ENCODE measurements at regions not wholly inside any gene's neighbourhood (a gene's known extent, or its start where the extent isn't known, plus 50 kb on each side); places are given as distances from the start of the nearest gene placed in this dataset.

DNA sequence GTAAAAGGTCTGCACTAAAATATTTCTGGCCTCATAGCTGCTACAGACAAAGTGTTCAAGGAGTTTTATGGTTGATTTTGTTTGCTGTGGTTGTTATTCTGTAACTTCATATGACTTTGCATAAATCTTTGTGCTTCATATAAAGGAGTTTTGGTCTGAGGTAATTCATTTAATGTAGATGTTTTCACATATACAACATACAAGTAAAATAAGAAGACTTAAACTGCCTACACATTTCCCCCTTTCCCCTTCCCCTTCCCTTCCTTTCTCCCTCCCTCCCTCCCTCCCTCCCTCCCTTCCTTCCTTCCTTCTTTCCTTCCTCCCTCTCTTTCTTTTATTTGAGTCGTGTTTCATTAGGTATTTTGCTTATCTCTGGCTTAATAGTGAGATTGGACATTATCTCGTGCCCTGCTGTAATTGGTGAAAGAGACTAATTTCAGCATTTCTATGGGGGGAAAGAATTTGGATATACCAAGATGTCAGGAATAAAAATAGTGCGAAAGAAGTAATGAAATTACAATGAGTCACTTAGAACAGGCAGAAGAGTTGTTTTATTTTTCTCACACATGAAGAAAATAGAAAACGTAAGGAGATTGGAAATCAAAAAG is 144.9 kb upstream of the MAD2L1 start:
- Histone ChIP-seq H3K36me3 (ENCODE audit: insufficient read depth) (no peaks in the 10 kb centered on the region), H3K27ac (ENCODE audit: low read depth) (no peak overlapping the region), H3K4me3 (no peak overlapping the region), H3K4me2 (no peak overlapping the region), H3K27me3 (ENCODE audit: insufficient read depth) (no peaks in the 10 kb centered on the region), H3F3A (replicated peaks; ENCODE audit: low read depth) (no peaks in the 10 kb centered on the region), H3K9me2 (ENCODE audit: insufficient read depth) (0 out of 2 replicates have a peak, but pooled peaks cover 6% of the 10 kb centered on the region), H2AFZ (peak overlapping the region; percentile 47), H4K20me1 (replicated peaks; ENCODE audit: insufficient read depth) (no peaks in the 10 kb centered on the region), H3K4me1 (ENCODE audit: insufficient read depth) (no peaks in the 10 kb centered on the region), H3K79me2 (replicated peaks; ENCODE audit: insufficient read depth) (no peaks in the 10 kb centered on the region)
- no peaks in the 10 kb centered on the region for H3K36me3 Mint-ChIP-seq (ENCODE audit: low read depth)
- ATAC-seq (no peak), DNase-seq (ENCODE audit: low spot score) (no peak)
- peaks cover 3% of the 10 kb centered on the region; the same call in 2 of the 3 replicates for H3K4me1 Mint-ChIP-seq
- no peaks in the 10 kb centered on the region; the same call in 2 of the 3 replicates for H3K9me3 Mint-ChIP-seq
- H3K27ac Mint-ChIP-seq: peak overlapping the region; percentile 43; the same call in 1 of the 2 replicates
- H3K27me3 Mint-ChIP-seq (ENCODE audit: insufficient read depth, low read depth, poor library complexity): no peaks in the 10 kb centered on the region
- H3K4me3 Mint-ChIP-seq: no peak overlapping the region
- TF ChIP-seq EZH2 (IDR thresholded peaks at IDR 0.05; ENCODE audit: low read depth, unreplicated experiment) (no peak), EZH2phosphoT487 (IDR thresholded peaks at IDR 0.05; ENCODE audit: unreplicated experiment) (no peak), STAT1 (IDR thresholded peaks at IDR 0.05; ENCODE audit: unreplicated experiment) (no peak), POLR2AphosphoS5 (IDR thresholded peaks at IDR 0.05; ENCODE audit: low read depth) (no peak), ZNF331 (CRISPR knock-in tag; IDR thresholded peaks at IDR 0.05; ENCODE audit: low read depth) (no peak), CREB1 (CRISPR knock-in tag; IDR thresholded peaks at IDR 0.05; ENCODE audit: low read depth) (no peak), NANOG (IDR thresholded peaks at IDR 0.05; ENCODE audit: borderline replicate concordance) (no peak), ZNF114 (CRISPR knock-in tag; IDR thresholded peaks at IDR 0.05) (no peak), JUNB (IDR thresholded peaks at IDR 0.05; ENCODE audit: unreplicated experiment) (no peak)
- TF ChIP-seq, protein P1, sequence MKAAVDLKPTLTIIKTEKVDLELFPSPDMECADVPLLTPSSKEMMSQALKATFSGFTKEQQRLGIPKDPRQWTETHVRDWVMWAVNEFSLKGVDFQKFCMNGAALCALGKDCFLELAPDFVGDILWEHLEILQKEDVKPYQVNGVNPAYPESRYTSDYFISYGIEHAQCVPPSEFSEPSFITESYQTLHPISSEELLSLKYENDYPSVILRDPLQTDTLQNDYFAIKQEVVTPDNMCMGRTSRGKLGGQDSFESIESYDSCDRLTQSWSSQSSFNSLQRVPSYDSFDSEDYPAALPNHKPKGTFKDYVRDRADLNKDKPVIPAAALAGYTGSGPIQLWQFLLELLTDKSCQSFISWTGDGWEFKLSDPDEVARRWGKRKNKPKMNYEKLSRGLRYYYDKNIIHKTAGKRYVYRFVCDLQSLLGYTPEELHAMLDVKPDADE (IDR thresholded peaks at IDR 0.05): no peak
- TF ChIP-seq, protein P2, sequence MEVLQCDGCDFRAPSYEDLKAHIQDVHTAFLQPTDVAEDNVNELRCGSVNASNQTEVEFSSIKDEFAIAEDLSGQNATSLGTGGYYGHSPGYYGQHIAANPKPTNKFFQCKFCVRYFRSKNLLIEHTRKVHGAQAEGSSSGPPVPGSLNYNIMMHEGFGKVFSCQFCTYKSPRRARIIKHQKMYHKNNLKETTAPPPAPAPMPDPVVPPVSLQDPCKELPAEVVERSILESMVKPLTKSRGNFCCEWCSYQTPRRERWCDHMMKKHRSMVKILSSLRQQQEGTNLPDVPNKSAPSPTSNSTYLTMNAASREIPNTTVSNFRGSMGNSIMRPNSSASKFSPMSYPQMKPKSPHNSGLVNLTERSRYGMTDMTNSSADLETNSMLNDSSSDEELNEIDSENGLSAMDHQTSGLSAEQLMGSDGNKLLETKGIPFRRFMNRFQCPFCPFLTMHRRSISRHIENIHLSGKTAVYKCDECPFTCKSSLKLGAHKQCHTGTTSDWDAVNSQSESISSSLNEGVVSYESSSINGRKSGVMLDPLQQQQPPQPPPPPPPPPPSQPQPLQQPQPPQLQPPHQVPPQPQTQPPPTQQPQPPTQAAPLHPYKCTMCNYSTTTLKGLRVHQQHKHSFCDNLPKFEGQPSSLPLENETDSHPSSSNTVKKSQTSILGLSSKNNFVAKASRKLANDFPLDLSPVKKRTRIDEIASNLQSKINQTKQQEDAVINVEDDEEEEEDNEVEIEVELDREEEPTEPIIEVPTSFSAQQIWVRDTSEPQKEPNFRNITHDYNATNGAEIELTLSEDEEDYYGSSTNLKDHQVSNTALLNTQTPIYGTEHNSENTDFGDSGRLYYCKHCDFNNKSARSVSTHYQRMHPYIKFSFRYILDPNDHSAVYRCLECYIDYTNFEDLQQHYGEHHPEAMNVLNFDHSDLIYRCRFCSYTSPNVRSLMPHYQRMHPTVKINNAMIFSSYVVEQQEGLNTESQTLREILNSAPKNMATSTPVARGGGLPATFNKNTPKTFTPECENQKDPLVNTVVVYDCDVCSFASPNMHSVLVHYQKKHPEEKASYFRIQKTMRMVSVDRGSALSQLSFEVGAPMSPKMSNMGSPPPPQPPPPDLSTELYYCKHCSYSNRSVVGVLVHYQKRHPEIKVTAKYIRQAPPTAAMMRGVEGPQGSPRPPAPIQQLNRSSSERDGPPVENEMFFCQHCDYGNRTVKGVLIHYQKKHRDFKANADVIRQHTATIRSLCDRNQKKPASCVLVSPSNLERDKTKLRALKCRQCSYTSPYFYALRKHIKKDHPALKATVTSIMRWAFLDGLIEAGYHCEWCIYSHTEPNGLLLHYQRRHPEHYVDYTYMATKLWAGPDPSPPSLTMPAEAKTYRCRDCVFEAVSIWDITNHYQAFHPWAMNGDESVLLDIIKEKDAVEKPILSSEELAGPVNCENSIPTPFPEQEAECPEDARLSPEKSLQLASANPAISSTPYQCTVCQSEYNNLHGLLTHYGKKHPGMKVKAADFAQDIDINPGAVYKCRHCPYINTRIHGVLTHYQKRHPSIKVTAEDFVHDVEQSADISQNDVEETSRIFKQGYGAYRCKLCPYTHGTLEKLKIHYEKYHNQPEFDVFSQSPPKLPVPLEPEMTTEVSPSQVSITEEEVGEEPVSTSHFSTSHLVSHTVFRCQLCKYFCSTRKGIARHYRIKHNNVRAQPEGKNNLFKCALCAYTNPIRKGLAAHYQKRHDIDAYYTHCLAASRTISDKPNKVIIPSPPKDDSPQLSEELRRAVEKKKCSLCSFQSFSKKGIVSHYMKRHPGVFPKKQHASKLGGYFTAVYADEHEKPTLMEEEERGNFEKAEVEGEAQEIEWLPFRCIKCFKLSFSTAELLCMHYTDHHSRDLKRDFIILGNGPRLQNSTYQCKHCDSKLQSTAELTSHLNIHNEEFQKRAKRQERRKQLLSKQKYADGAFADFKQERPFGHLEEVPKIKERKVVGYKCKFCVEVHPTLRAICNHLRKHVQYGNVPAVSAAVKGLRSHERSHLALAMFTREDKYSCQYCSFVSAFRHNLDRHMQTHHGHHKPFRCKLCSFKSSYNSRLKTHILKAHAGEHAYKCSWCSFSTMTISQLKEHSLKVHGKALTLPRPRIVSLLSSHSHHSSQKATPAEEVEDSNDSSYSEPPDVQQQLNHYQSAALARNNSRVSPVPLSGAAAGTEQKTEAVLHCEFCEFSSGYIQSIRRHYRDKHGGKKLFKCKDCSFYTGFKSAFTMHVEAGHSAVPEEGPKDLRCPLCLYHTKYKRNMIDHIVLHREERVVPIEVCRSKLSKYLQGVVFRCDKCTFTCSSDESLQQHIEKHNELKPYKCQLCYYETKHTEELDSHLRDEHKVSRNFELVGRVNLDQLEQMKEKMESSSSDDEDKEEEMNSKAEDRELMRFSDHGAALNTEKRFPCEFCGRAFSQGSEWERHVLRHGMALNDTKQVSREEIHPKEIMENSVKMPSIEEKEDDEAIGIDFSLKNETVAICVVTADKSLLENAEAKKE (CRISPR knock-in tag; IDR thresholded peaks at IDR 0.05): no peak
- TF ChIP-seq, protein P3, sequence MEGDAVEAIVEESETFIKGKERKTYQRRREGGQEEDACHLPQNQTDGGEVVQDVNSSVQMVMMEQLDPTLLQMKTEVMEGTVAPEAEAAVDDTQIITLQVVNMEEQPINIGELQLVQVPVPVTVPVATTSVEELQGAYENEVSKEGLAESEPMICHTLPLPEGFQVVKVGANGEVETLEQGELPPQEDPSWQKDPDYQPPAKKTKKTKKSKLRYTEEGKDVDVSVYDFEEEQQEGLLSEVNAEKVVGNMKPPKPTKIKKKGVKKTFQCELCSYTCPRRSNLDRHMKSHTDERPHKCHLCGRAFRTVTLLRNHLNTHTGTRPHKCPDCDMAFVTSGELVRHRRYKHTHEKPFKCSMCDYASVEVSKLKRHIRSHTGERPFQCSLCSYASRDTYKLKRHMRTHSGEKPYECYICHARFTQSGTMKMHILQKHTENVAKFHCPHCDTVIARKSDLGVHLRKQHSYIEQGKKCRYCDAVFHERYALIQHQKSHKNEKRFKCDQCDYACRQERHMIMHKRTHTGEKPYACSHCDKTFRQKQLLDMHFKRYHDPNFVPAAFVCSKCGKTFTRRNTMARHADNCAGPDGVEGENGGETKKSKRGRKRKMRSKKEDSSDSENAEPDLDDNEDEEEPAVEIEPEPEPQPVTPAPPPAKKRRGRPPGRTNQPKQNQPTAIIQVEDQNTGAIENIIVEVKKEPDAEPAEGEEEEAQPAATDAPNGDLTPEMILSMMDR (conservative IDR thresholded peaks at IDR 0.05; ENCODE audit: low read depth in 2 of 2): no peak
- TF ChIP-seq, protein P4, sequence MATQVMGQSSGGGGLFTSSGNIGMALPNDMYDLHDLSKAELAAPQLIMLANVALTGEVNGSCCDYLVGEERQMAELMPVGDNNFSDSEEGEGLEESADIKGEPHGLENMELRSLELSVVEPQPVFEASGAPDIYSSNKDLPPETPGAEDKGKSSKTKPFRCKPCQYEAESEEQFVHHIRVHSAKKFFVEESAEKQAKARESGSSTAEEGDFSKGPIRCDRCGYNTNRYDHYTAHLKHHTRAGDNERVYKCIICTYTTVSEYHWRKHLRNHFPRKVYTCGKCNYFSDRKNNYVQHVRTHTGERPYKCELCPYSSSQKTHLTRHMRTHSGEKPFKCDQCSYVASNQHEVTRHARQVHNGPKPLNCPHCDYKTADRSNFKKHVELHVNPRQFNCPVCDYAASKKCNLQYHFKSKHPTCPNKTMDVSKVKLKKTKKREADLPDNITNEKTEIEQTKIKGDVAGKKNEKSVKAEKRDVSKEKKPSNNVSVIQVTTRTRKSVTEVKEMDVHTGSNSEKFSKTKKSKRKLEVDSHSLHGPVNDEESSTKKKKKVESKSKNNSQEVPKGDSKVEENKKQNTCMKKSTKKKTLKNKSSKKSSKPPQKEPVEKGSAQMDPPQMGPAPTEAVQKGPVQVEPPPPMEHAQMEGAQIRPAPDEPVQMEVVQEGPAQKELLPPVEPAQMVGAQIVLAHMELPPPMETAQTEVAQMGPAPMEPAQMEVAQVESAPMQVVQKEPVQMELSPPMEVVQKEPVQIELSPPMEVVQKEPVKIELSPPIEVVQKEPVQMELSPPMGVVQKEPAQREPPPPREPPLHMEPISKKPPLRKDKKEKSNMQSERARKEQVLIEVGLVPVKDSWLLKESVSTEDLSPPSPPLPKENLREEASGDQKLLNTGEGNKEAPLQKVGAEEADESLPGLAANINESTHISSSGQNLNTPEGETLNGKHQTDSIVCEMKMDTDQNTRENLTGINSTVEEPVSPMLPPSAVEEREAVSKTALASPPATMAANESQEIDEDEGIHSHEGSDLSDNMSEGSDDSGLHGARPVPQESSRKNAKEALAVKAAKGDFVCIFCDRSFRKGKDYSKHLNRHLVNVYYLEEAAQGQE (IDR thresholded peaks at IDR 0.05; ENCODE audit: unreplicated experiment): no peak
